ENCODE measurements at regions not wholly inside any gene's neighbourhood (a gene's known extent, or its start where the extent isn't known, plus 50 kb on each side); places are given as distances from the start of the nearest gene placed in this dataset.

GRCh38 chr10:7493996-7494395 is 83.2 kb upstream of the SFMBT2 start:
- Histone ChIP-seq H3K4me2 (ENCODE audit: low read length) (no peak overlapping the region), H3K4me1 (ENCODE audit: insufficient read depth, low read length, severe bottlenecking) (peaks cover 62% of the 10 kb centered on the region), H3F3A (ENCODE audit: insufficient read depth, low read length) (no peaks in the 10 kb centered on the region), H3K9ac (ENCODE audit: low read length) (no peak overlapping the region), H3K4me3 (ENCODE audit: low read depth, low read length, poor library complexity, severe bottlenecking) (no peak overlapping the region), H3K79me2 (ENCODE audit: insufficient read depth, low read length) (no peaks in the 10 kb centered on the region), H4K20me1 (ENCODE audit: insufficient read depth, low read length) (no peaks in the 10 kb centered on the region), H3K36me3 (ENCODE audit: insufficient read depth, low read length) (no peaks in the 10 kb centered on the region), H3K27ac (ENCODE audit: low read depth, low read length, poor library complexity, severe bottlenecking) (peak overlapping the region; percentile 75), H2AFZ (ENCODE audit: low read length) (no peak overlapping the region), H3K27me3 (ENCODE audit: insufficient read depth, low read length) (no peaks in the 10 kb centered on the region), H3K9me3 (ENCODE audit: low read length) (no peaks in the 10 kb centered on the region), H3K9me2 (ENCODE audit: low read depth, low read length) (no peaks in the 10 kb centered on the region)
- TF ChIP-seq CTCF (IDR thresholded peaks at IDR 0.05; ENCODE audit: low read length) (no peak), EZH2 (IDR thresholded peaks at IDR 0.05; ENCODE audit: borderline replicate concordance, low read length) (no peak)

- H3K4me1 ChIP-seq (ENCODE audit: insufficient read depth, low read length, severe bottlenecking), result peaks cover 75% of the 10 kb centered on the region
- H3K27ac ChIP-seq (ENCODE audit: low read depth, low read length, poor library complexity, severe bottlenecking), result peak overlapping the region; percentile 75
- no peaks in the 10 kb centered on the region for H3K9me2 ChIP-seq (ENCODE audit: low read depth, low read length)
- peak overlapping the region; percentile 36 for H3K4me2 ChIP-seq (ENCODE audit: low read length)
- no peaks in the 10 kb centered on the region for H3K36me3 ChIP-seq (ENCODE audit: insufficient read depth, low read length)
- H3K4me3 ChIP-seq (ENCODE audit: low read depth, low read length, poor library complexity, severe bottlenecking), result no peak overlapping the region
- no peaks in the 10 kb centered on the region for H3K79me2 ChIP-seq (ENCODE audit: insufficient read depth, low read length)
- H4K20me1 ChIP-seq (ENCODE audit: insufficient read depth, low read length), result no peaks in the 10 kb centered on the region
- H3K9me3 ChIP-seq (ENCODE audit: low read length), result no peaks in the 10 kb centered on the region
- H3F3A ChIP-seq (ENCODE audit: insufficient read depth, low read length), result no peaks in the 10 kb centered on the region
- 0 out of 2 replicates have a peak overlapping the region, but pooled peaks have one; percentile 14 for H2AFZ ChIP-seq (ENCODE audit: low read length)
- H3K9ac ChIP-seq (ENCODE audit: low read length), result peak overlapping the region; percentile 17
- TF ChIP-seq CTCF (IDR thresholded peaks at IDR 0.05; ENCODE audit: low read length), result no peak
- no peaks in the 10 kb centered on the region for H3K27me3 ChIP-seq (ENCODE audit: insufficient read depth, low read length)
Observed at GRCh38 chr10:7492660-7493046, 81.8 kb upstream of the SFMBT2 start.

- H3K27ac ChIP-seq (ENCODE audit: low read depth, low read length, poor library complexity, severe bottlenecking), result peak overlapping the region; percentile 75
- H3K9me3 ChIP-seq (ENCODE audit: low read length), result no peaks in the 10 kb centered on the region
- H3K79me2 ChIP-seq (ENCODE audit: insufficient read depth, low read length), result no peaks in the 10 kb centered on the region
- no peak overlapping the region for H3K4me3 ChIP-seq (ENCODE audit: low read depth, low read length, poor library complexity, severe bottlenecking)
- no peaks in the 10 kb centered on the region for H3K27me3 ChIP-seq (ENCODE audit: insufficient read depth, low read length)
- H3K9me2 ChIP-seq (ENCODE audit: low read depth, low read length), result no peaks in the 10 kb centered on the region
- TF ChIP-seq CTCF (IDR thresholded peaks at IDR 0.05; ENCODE audit: low read length) (no peak), EZH2 (IDR thresholded peaks at IDR 0.05; ENCODE audit: borderline replicate concordance, low read length) (no peak)
- no peaks in the 10 kb centered on the region for H4K20me1 ChIP-seq (ENCODE audit: insufficient read depth, low read length)
- no peaks in the 10 kb centered on the region for H3K36me3 ChIP-seq (ENCODE audit: insufficient read depth, low read length)
- peak overlapping the region; percentile 17 for H3K9ac ChIP-seq (ENCODE audit: low read length)
- H2AFZ ChIP-seq (ENCODE audit: low read length), result no peak overlapping the region
- no peaks in the 10 kb centered on the region for H3F3A ChIP-seq (ENCODE audit: insufficient read depth, low read length)
- peaks cover 77% of the 10 kb centered on the region for H3K4me1 ChIP-seq (ENCODE audit: insufficient read depth, low read length, severe bottlenecking)
- H3K4me2 ChIP-seq (ENCODE audit: low read length), result peak overlapping the region; percentile 36; the same call in 1 of the 2 replicates
Observed at GRCh38 chr10:7491949-7492659, 81.3 kb upstream of the SFMBT2 start.
